ENCODE measurements at regions not wholly inside any gene's neighbourhood (a gene's known extent, or its start where the extent isn't known, plus 50 kb on each side); places are given as distances from the start of the nearest gene placed in this dataset. TPM values are rescaled to one million over a fixed set of nuclear protein-coding genes. Genes with fewer than 3 reads are reported as not detected.
"Not testable (repeated sequence)": the region's sequence is repeated elsewhere in the genome, so short reads cannot be mapped to it uniquely, and the experiment has no call there.

GRCh38 chr12:25876383-25877045, 82.0 kb upstream of the RASSF8 start:
- no peak for DNase-seq

GRCh38 chr12:25877446-25877845, 81.0 kb upstream of the RASSF8 start:
- DNase-seq, result no peak

GRCh38 chr12:25882266-25882665, 76.2 kb upstream of the RASSF8 start:
- DNase-seq, result no peak

- DNase-seq, result no peak
Observed at GRCh38 chr12:25883026-25883916, 75.2 kb upstream of the RASSF8 start.

- DNase-seq, result no peak
Observed at GRCh38 chr12:25884024-25884919, 74.2 kb upstream of the RASSF8 start.

DNA sequence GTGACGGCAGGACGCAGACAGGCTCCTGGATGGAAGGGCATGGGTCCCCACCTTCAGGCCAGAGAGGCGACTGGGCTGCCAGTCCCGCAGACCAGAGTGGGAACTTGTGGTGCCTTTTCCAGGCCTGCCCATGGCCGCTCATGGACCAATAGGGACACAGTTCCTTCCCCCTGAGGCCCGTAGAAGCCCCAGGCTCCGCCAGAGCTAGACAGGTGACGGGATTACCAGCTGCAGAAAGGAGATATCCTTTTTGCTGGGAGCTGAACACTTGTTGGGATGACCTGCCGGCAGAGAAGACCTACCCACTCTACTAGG, 73.6 kb upstream of the RASSF8 start:
- DNase-seq, result no peak

GRCh38 chr12:25886396-25886795, 72.1 kb upstream of the RASSF8 start:
- DNase-seq, result no peak

GRCh38 chr12:25887367-25887766, 71.1 kb upstream of the RASSF8 start:
- DNase-seq, result no peak

DNA sequence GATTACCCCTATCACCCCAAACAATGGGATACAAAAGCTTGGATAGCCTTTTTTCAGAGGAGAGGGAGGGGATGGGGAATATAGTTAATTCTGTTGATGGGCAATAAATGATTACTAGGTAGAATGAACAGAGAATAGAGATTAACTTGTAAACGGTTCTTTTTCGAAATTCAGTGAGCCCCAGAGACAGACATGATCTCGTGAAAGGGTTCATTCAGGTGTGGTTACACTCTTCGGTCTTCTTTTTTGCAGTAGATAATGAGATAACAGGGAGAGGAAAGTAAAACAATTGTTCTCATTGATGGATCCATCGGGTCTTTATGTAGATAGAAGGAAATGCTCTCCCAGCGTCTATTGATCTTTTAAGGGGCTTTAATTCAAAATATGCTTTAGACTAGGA, 69.3 kb upstream of the RASSF8 start:
- DNase-seq, result no peak

DNA sequence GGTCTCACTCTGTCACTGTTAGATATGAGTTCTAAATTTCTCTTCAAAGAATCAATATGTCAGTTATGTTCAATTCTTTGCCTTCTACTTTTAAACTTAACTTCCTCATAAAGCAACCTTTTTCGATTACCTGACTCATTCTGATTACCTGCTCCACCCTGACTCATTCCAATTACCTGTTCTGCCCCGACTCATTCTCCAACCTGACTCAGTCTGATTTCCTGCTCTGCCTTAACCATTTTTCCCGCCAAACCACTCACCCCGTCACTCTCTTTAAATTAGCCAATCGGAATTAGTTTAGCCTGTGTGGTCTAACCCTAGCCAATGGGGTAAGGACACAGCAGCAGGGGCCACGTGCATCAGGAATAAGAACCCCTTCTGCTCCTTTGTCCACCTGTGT, 67.4 kb upstream of the RASSF8 start:
- not testable (repeated sequence) for DNase-seq

DNA sequence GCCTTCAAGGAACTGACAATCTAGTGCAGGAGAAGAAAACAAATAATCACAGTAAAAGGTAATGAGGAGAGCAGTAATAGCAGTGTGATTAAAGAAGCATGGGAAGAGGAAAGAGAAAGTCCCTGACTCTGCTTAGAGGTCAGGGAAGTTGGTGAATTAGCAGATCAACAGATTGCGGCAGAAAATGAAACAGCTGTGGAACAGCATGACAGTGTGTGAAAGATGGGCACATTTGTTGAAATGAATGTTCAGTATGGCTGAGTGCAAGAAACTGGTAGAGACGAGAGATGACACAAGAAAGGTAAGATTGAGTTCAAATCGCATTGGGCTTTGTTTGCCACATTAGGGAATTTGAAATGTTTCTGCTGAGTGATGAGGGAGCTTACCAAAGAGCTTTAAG, 63.7 kb upstream of the RASSF8 start:
- DNase-seq, result no peak

DNA sequence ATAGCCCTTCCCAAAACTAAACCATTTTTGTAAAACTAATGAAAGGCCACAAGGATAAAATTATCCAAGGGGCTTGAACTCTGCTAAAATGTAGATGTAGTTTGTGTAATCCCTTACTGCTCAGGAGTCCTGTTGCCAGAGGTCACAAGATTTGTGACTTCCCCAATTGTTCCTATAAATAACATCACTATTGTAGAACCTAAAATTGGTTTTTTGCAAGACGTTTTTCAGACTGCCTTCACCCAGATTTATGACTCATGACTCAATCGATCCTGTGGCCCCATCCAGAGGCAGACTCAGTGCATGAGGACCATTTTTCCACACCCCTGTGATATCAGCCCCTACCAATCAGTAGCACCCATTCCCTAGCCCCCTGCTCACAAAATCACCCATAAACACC, 61.5 kb upstream of the RASSF8 start:
- DNase-seq, result no peak

DNA sequence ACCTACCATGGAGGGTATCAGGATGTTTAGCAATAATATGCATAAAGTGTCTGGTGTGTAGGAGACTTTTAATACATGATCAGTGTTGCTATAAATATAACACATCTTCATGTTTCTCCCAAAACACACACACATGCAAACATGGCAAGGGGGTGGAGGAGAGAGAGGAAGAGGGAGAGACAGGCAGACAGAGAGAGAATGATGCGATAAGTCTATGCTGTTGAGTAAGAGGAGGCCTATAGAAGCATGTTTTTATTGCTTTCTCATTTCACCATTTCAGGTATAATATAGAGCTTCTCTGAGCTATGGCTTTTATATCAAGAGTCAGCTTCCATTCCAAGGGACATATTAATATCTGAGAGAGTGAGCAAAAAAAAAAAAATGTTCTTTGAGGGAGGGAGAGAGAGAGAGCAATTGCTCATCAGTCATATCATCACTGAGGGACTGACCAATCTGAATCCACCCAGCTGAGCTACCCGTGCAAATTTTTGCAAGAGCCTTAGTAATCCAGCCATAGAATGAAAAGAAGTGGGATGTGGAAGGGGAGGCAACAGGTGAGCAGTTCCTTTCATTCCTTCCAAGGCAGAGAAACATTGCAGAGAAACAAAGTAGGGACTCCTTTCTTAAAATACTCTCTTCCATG, 54.8 kb upstream of the RASSF8 start:
- DNase-seq, result no peak

DNA sequence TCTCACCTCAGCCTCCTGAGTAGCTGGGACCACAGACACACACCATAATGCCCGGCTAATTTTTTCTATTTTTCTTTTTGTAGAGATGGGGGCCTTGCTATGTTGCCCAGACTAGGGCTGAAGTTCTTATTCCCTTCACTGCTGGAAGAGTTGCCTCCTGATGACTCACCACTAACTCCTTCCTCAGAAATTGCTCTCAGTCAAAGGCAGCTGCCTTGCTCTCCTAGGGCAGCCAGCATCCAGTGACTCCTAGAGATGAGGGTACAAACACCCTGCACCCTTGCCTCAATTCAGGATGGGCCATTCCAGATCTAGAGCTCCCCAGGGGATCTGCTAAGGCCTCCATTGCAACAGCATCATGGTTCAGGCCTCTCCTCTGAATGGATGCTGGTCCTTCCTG, 54.0 kb upstream of the RASSF8 start:
- DNase-seq, result no peak

- DNase-seq, result no peak
Observed at GRCh38 chr12:25906651-25907340, 51.7 kb upstream of the RASSF8 start.

Small RNAs in the stretch of these regions (small RNA-seq; reads per million reads assigned to genes)
- not detected for gene RN7SKP262 (ENCODE audit: low replicate concordance)

Measured in skin of body (tissue), 2 donors.